K562 (cell line): ENCODE measurements at regions not wholly inside any gene's neighbourhood (a gene's known extent, or its start where the extent isn't known, plus 50 kb on each side); places are given as distances from the start of the nearest gene placed in this dataset.

ENCODE experiments used
- ATAC-seq: fragments of 200-7000 bp; cut with Tn5 transposase; 3 replicates; pipeline ENCODE4 v1.9.1; 2020; ENCODE audit warnings: moderate library complexity
- BruUV-seq: library from RNA; stranded (reverse); fragments of 400-500 nt; replicated peaks from 2 replicates; lab custom pipeline; 2021; lab: Mats Ljungman, UMichigan
- CTCF ChIA-PET: fragments of 300-600 bp; formaldehyde crosslinking; extraction: SDS; loops from one replicate; lab custom pipeline; 2021; ENCODE audit warnings: low intra/inter-chr PET ratio; lab: Yijun Ruan, JAX
- POLR2A ChIA-PET: fragments of 300-600, 350-650 bp; sonication (Branson Sonifier 250); formaldehyde crosslinking; extraction: SDS; loops from one replicate; lab custom pipeline; 2021; ENCODE audit warnings: antibody characterized with exemption, inconsistent platforms; lab: Yijun Ruan, JAX
- DNase-seq, 4 experiments: peaks; one replicate each; pipeline versions ENCODE4 v3.0.0 to v3.0.0-alpha.2; 2011 to 2018; ENCODE audit warnings: low spot score in 3 of 4, mixed read lengths in 3 of 4; ENCODE audit errors: extremely low read depth in 1 of 4
- FAIRE-seq: peaks from 2 replicates; lab custom pipeline; 2011; peaks lifted over from hg19 to GRCh38; lab: Jason Lieb, UNC
- H2AFZ ChIP-seq: 2 replicates; pipeline ENCODE4 v1.6.0; 2011; ENCODE audit warnings: low read depth, low read length, control low read depth, inconsistent platforms
- H3K27ac ChIP-seq: fragments of 200-600 bp; 3 replicates; pipeline ENCODE4 v1.8.0; 2011; ENCODE audit warnings: low read depth, mild to moderate bottlenecking, control low read depth, inconsistent platforms, low read length, moderate library complexity, mixed read lengths; ENCODE audit errors: extremely low read depth
- H3K27me3 ChIP-seq, 2 experiments: fragments of 300-600 bp in 1 of 2; 2 replicates in 1 of 2; 3 replicates in 1 of 2; pipeline versions ENCODE4 v1.6.0 to v1.8.0; 2011; ENCODE audit warnings: inconsistent platforms in 2 of 2, low read length in 2 of 2, mild to moderate bottlenecking in 1 of 2, mixed read lengths in 1 of 2, moderate library complexity in 1 of 2; ENCODE audit not compliant: control insufficient read depth in 2 of 2, insufficient read depth in 2 of 2
- H3K36me3 ChIP-seq: fragments of 300-600 bp; 3 replicates; pipeline ENCODE4 v1.8.0; 2011; ENCODE audit warnings: mild to moderate bottlenecking, low read length, inconsistent platforms; ENCODE audit not compliant: control insufficient read depth, insufficient read depth
- H3K4me1 ChIP-seq, 2 experiments: fragments of 200-600 bp in 1 of 2; replicated peaks in 1 of 2; 2 replicates in 1 of 2; 3 replicates in 1 of 2; pipeline versions ENCODE4 v1.5.1 to v1.8.0; 2011; ENCODE audit warnings: inconsistent platforms in 2 of 2, low read length in 2 of 2, mild to moderate bottlenecking in 1 of 2, mixed read lengths in 1 of 2, moderate library complexity in 1 of 2; ENCODE audit not compliant: control insufficient read depth in 2 of 2, insufficient read depth in 2 of 2
- H3K4me2 ChIP-seq: 2 replicates; pipeline ENCODE4 v1.6.1; 2011; ENCODE audit warnings: low read length, control low read depth, inconsistent platforms, mixed read lengths; ENCODE audit not compliant: insufficient read depth
- H3K4me3 ChIP-seq: fragments of 200-600 bp; sonication (generic), shearing (Covaris generic); 2 replicates; pipeline ENCODE4 v1.5.1; 2016; ENCODE audit warnings: control low read depth, inconsistent platforms
- H3K79me2 ChIP-seq: fragments of 200-600 bp; 3 replicates; pipeline ENCODE4 v1.8.0; 2011; ENCODE audit warnings: low read length, inconsistent platforms; ENCODE audit not compliant: control insufficient read depth, insufficient read depth
- H3K9ac ChIP-seq, 2 experiments: 2 replicates each; pipeline versions ENCODE4 v1.6.0 to v1.6.1; 2011; ENCODE audit warnings: low read depth in 2 of 2, low read length in 2 of 2, control low read depth in 1 of 2, inconsistent platforms in 1 of 2, mild to moderate bottlenecking in 1 of 2, mixed read lengths in 1 of 2; ENCODE audit not compliant: insufficient read depth in 1 of 2
- H3K9me1 ChIP-seq: one replicate; pipeline ENCODE4 v1.6.0; 2011; ENCODE audit warnings: inconsistent platforms, mild to moderate bottlenecking, low read length, moderate library complexity; ENCODE audit not compliant: control insufficient read depth, insufficient read depth
- H3K9me3 ChIP-seq: replicated peaks from 2 replicates; pipeline ENCODE4 v1.5.1; 2011; ENCODE audit warnings: low read depth, low read length, inconsistent platforms; ENCODE audit not compliant: control insufficient read depth, insufficient read depth
- H4K20me1 ChIP-seq: replicated peaks from 2 replicates; pipeline ENCODE4 v1.6.1; 2011; ENCODE audit warnings: low read length, inconsistent platforms, mixed read lengths; ENCODE audit not compliant: control insufficient read depth, insufficient read depth
- BRCA1 ChIP-seq, 2 experiments: fragments of 450-650 bp in 1 of 2; sonication (generic) in 1 of 2; formaldehyde crosslinking in 1 of 2; IDR thresholded peaks; 2 replicates each; pipeline versions ENCODE4 v1.5.0 to v1.6.1; 2017 to 2020; ENCODE audit warnings: mild to moderate bottlenecking in 1 of 2, missing genetic modification reagents in 1 of 2
- CREB1 ChIP-seq, 2 experiments: sonication (generic) in 1 of 2; formaldehyde crosslinking in 1 of 2; IDR thresholded peaks; 2 replicates each; pipeline versions ENCODE4 v1.6.1 to v1.8.0; 2012 to 2022; ENCODE audit warnings: inconsistent platforms in 1 of 2, mild to moderate bottlenecking in 1 of 2, missing genetic modification reagents in 1 of 2, moderate library complexity in 1 of 2
- E2F3 ChIP-seq: fragments of 250-450 bp; sonication (Bioruptor Pico); IDR thresholded peaks from 2 replicates; pipeline ENCODE4 v1.4.0; 2020; ENCODE audit warnings: mild to moderate bottlenecking
- E4F1 ChIP-seq: fragments of 250-450 bp; sonication (Bioruptor Pico); IDR thresholded peaks from 2 replicates; pipeline ENCODE4 v1.5.0; 2021; ENCODE audit warnings: mild to moderate bottlenecking, borderline replicate concordance
- FOXJ2 ChIP-seq: fragments of 200-800 bp; sonication (Bioruptor generic); IDR thresholded peaks from 2 replicates; pipeline ENCODE4 v1.6.1; 2016; ENCODE audit warnings: missing genetic modification characterization, missing compliant biosample characterization
- HNRNPUL1 ChIP-seq: fragments of 200-400 bp; formaldehyde crosslinking; IDR thresholded peaks from 2 replicates; pipeline ENCODE4 v1.6.1; 2017; ENCODE audit warnings: low read length
- MCM2 ChIP-seq: fragments of 450-650 bp; IDR thresholded peaks from 2 replicates; pipeline ENCODE4 v1.6.1; 2017; ENCODE audit warnings: low read depth, mild to moderate bottlenecking
- MXI1 ChIP-seq: IDR thresholded peaks from 2 replicates; pipeline ENCODE4 v1.6.1; 2011; ENCODE audit warnings: low read depth, mild to moderate bottlenecking, improper control_type of control experiment, low read length
- NFIC ChIP-seq: fragments of 450-650 bp; IDR thresholded peaks from 2 replicates; pipeline ENCODE4 v1.6.1; 2017; ENCODE audit warnings: mild to moderate bottlenecking, inconsistent platforms
- NFIX ChIP-seq: fragments of 250-450 bp; sonication (Bioruptor Pico); IDR thresholded peaks from 2 replicates; pipeline ENCODE4 v1.4.0; 2020; ENCODE audit warnings: low read depth, mild to moderate bottlenecking, moderate library complexity
- PHTF2 ChIP-seq: fragments of 250-450 bp; sonication (Bioruptor Pico); IDR thresholded peaks from 2 replicates; pipeline ENCODE4 v1.5.0; 2021; ENCODE audit warnings: mild to moderate bottlenecking
- U2AF2 ChIP-seq: fragments of 200-400 bp; formaldehyde crosslinking; optimal IDR thresholded peaks from 2 replicates; pipeline ENCODE3; 2017; ENCODE audit warnings: low read depth, mild to moderate bottlenecking, low read length
- ZFPM2 ChIP-seq: fragments of 250-450 bp; sonication (Bioruptor Pico); IDR thresholded peaks from 2 replicates; pipeline ENCODE4 v1.5.1; 2022; ENCODE audit warnings: mild to moderate bottlenecking
- ZNF263 ChIP-seq: sonication (generic); formaldehyde crosslinking; IDR thresholded peaks from 2 replicates; pipeline ENCODE4 v1.8.0; 2022; ENCODE audit warnings: mild to moderate bottlenecking, missing genetic modification reagents, borderline replicate concordance
- ZNF707 ChIP-seq: fragments of 250-450 bp; sonication (Bioruptor Pico); conservative IDR thresholded peaks from 2 replicates; pipeline ENCODE4 v1.8.0; 2022; ENCODE audit warnings: inconsistent platforms, mild to moderate bottlenecking, moderate library complexity
- ZNF766 ChIP-seq: fragments of 200-800 bp; sonication (Bioruptor generic); conservative IDR thresholded peaks from 2 replicates; pipeline ENCODE4 v1.6.1; 2016; ENCODE audit warnings: missing genetic modification characterization, missing compliant biosample characterization
- ZNF778 ChIP-seq: fragments of 450-650 bp; formaldehyde crosslinking; IDR thresholded peaks from 2 replicates; pipeline ENCODE4 v1.4.0; 2020; ENCODE audit warnings: mild to moderate bottlenecking, moderate library complexity
- WGBS: fragments of 100-300 bp; shearing (Covaris generic); methylation state at CpG from one replicate; pipeline ENCODE4 v1.1.6; 2016; ENCODE audit warnings: low coverage, mixed read lengths; ENCODE audit not compliant: insufficient coverage; ENCODE audit errors: missing lambda C conversion rate; 5-methylcytosine and 5-hydroxymethylcytosine counted together
- in situ Hi-C: fragments of 300-500 bp; cut with MboI; formaldehyde crosslinking; loops from 4 replicates; pipeline ENCODE4 v1.15.0; 2018; ENCODE audit warnings: inconsistent platforms, mixed read lengths
- intact Hi-C: fragments of 100-400 bp; cut with micrococcal nuclease; formaldehyde crosslinking; loops from 2 replicates; pipeline ENCODE4 v1.14.2; 2022

GRCh38 chr9:129357773-129358245 lies 179.7 kb upstream of the IER5L start:
- no peaks in the 10 kb centered on the region for H3K36me3 ChIP-seq
- no peaks in the 10 kb centered on the region for H4K20me1 ChIP-seq
- no peaks in the 10 kb centered on the region for H3K9me1 ChIP-seq
- H3K9me3 ChIP-seq = no peaks in the 10 kb centered on the region
- no TSS peak for BruUV-seq
- DNase-seq (no peak), FAIRE-seq (no peak), ATAC-seq (no peak)
- peaks cover 0 to 28% of the 10 kb centered on the region in 2 experiments; a peak in 2 of 5 replicates for H3K4me1 ChIP-seq
- H3K27ac ChIP-seq = no peak overlapping the region
- H2AFZ ChIP-seq = no peak overlapping the region
- TF ChIP-seq FOXJ2 (no peak), CREB1 (IDR thresholded peaks at IDR 0.05) (no peak), CREB1 (CRISPR knock-in tag; IDR thresholded peaks at IDR 0.05) (no peak), ZNF707 (CRISPR knock-in tag) (no peak), MXI1 (no peak), ZNF766 (no peak), ZNF778 (no peak), MCM2 (no peak), E2F3 (CRISPR knock-in tag) (no peak), PHTF2 (CRISPR knock-in tag) (no peak), HNRNPUL1 (no peak), NFIC (no peak), ZFPM2 (CRISPR knock-in tag) (no peak), NFIX (CRISPR knock-in tag) (no peak), BRCA1 (IDR thresholded peaks at IDR 0.05) (no peak), BRCA1 (CRISPR knock-in tag; IDR thresholded peaks at IDR 0.05) (no peak), ZNF263 (CRISPR knock-in tag) (no peak), U2AF2 (no peak), E4F1 (CRISPR knock-in tag) (no peak)
- H3K4me2 ChIP-seq = no peak overlapping the region
- ChIA-PET POLR2A (interaction anchor here (0.6 kb wide), 1 partner anchor 138 kb away, joined by 3 read pairs; no protein-coding TSS in a partner anchor), CTCF (no interaction called here)
- in situ Hi-C loops (no loop called here), intact Hi-C loops (no loop called here)
- WGBS = 16% methylated on average over 3 of the region's 6 CpGs
- H3K79me2 ChIP-seq = no peaks in the 10 kb centered on the region
- H3K4me3 ChIP-seq = no peak overlapping the region
- peaks cover 4 to 47% of the 10 kb centered on the region in 2 experiments; a peak in 3 of 5 replicates for H3K27me3 ChIP-seq
- no peak overlapping the region for H3K9ac ChIP-seq
